ENCODE measurements at regions not wholly inside any gene's neighbourhood (a gene's known extent, or its start where the extent isn't known, plus 50 kb on each side); places are given as distances from the start of the nearest gene placed in this dataset.
A peak's percentile ranks its signal among the peaks of the same experiment; 100 is the strongest.

GRCh38 chr3:64445109-64445943, 220.1 kb upstream of the PRICKLE2 start:
- no peak for TF ChIP-seq CTCF (IDR thresholded peaks at IDR 0.05)
- no peaks in the 10 kb centered on the region for H3K79me2 ChIP-seq
- H2AFZ ChIP-seq = peak overlapping the region; percentile 88
- no peak overlapping the region for H3K27ac ChIP-seq
- peaks cover 4% of the 10 kb centered on the region for H3K4me1 ChIP-seq
- H3K4me2 ChIP-seq (ENCODE audit: low read length) = peak overlapping the region; percentile 82
- no peaks in the 10 kb centered on the region for H3K27me3 ChIP-seq (ENCODE audit: control insufficient read depth, insufficient read depth, low read length)
- H3K4me3 ChIP-seq (ENCODE audit: low read depth, low read length) = peak overlapping the region; percentile 58
- H3K9ac ChIP-seq = no peak overlapping the region
- no peaks in the 10 kb centered on the region for H3K36me3 ChIP-seq (ENCODE audit: control insufficient read depth, insufficient read depth, low read length)
- no peaks in the 10 kb centered on the region for H3K9me3 ChIP-seq (ENCODE audit: control insufficient read depth, low read length)

GRCh38 chr3:64444490-64445108, 219.3 kb upstream of the PRICKLE2 start:
- no peaks in the 10 kb centered on the region for H3K27me3 ChIP-seq (ENCODE audit: control insufficient read depth, insufficient read depth, low read length)
- peak overlapping the region; percentile 58 for H3K4me3 ChIP-seq (ENCODE audit: low read depth, low read length)
- H3K27ac ChIP-seq = no peak overlapping the region
- no peak overlapping the region for H3K9ac ChIP-seq
- no peak for TF ChIP-seq CTCF (IDR thresholded peaks at IDR 0.05)
- H3K79me2 ChIP-seq = no peaks in the 10 kb centered on the region
- H3K4me1 ChIP-seq = peaks cover 4% of the 10 kb centered on the region
- no peaks in the 10 kb centered on the region for H3K9me3 ChIP-seq (ENCODE audit: control insufficient read depth, low read length)
- no peaks in the 10 kb centered on the region for H3K36me3 ChIP-seq (ENCODE audit: control insufficient read depth, insufficient read depth, low read length)
- H2AFZ ChIP-seq = peak overlapping the region; percentile 88
- H3K4me2 ChIP-seq (ENCODE audit: low read length) = peak overlapping the region; percentile 82

GRCh38 chr3:64443546-64444381, 218.5 kb upstream of the PRICKLE2 start:
- Histone ChIP-seq H3K9ac (no peak overlapping the region), H3K9me3 (ENCODE audit: control insufficient read depth, low read length) (no peaks in the 10 kb centered on the region), H3K4me2 (ENCODE audit: low read length) (no peak overlapping the region), H3K27ac (no peak overlapping the region), H3K36me3 (ENCODE audit: control insufficient read depth, insufficient read depth, low read length) (no peaks in the 10 kb centered on the region), H3K4me1 (peaks cover 4% of the 10 kb centered on the region), H3K4me3 (ENCODE audit: low read depth, low read length) (no peak overlapping the region), H2AFZ (no peak overlapping the region), H3K27me3 (ENCODE audit: control insufficient read depth, insufficient read depth, low read length) (no peaks in the 10 kb centered on the region), H3K79me2 (no peaks in the 10 kb centered on the region)
- TF ChIP-seq CTCF (IDR thresholded peaks at IDR 0.05) = no peak

- H3K79me2 ChIP-seq = no peaks in the 10 kb centered on the region
- no peaks in the 10 kb centered on the region for H3K9me3 ChIP-seq (ENCODE audit: control insufficient read depth, low read length)
- no peak overlapping the region for H3K4me3 ChIP-seq (ENCODE audit: low read depth, low read length)
- H3K4me2 ChIP-seq (ENCODE audit: low read length) = no peak overlapping the region
- peaks cover 4% of the 10 kb centered on the region for H3K4me1 ChIP-seq
- no peak overlapping the region for H3K9ac ChIP-seq
- H3K36me3 ChIP-seq (ENCODE audit: control insufficient read depth, insufficient read depth, low read length) = no peaks in the 10 kb centered on the region
- no peaks in the 10 kb centered on the region for H3K27me3 ChIP-seq (ENCODE audit: control insufficient read depth, insufficient read depth, low read length)
- TF ChIP-seq CTCF (IDR thresholded peaks at IDR 0.05) = no peak
- H3K27ac ChIP-seq = no peak overlapping the region
- no peak overlapping the region for H2AFZ ChIP-seq
Observed at GRCh38 chr3:64441861-64442260, 216.6 kb upstream of the PRICKLE2 start.
